Effector memory CD4-positive, alpha-beta T cell (primary cell): ENCODE measurements at regions not wholly inside any gene's neighbourhood (a gene's known extent, or its start where the extent isn't known, plus 50 kb on each side); places are given as distances from the start of the nearest gene placed in this dataset.

ENCODE experiments used
- DNase-seq, 3 donors: peaks; one replicate each; pipeline ENCODE4 v3.0.0-alpha.2; 2020
- H3K27ac ChIP-seq: 2 replicates; pipeline ENCODE4 v1.7.0; 2013; ENCODE audit warnings: mild to moderate bottlenecking, low read length, moderate library complexity; ENCODE audit not compliant: insufficient read depth, poor library complexity, severe bottlenecking
- H3K27me3 ChIP-seq: replicated peaks from 2 replicates; pipeline ENCODE4 v1.7.0; 2013; ENCODE audit warnings: mild to moderate bottlenecking, low read length; ENCODE audit not compliant: insufficient read depth, control insufficient read depth, poor library complexity, severe bottlenecking
- H3K36me3 ChIP-seq: 2 replicates; pipeline ENCODE4 v1.7.0; 2013; ENCODE audit warnings: mild to moderate bottlenecking, low read length, moderate library complexity; ENCODE audit not compliant: control insufficient read depth, insufficient read depth
- H3K4me1 ChIP-seq: 2 replicates; pipeline ENCODE4 v1.7.0; 2013; ENCODE audit warnings: low read length, mild to moderate bottlenecking; ENCODE audit not compliant: control insufficient read depth, insufficient read depth, poor library complexity, severe bottlenecking
- H3K4me3 ChIP-seq: 2 replicates; pipeline ENCODE4 v1.7.0; 2013; ENCODE audit warnings: low read length, low read depth, mild to moderate bottlenecking; ENCODE audit not compliant: insufficient read depth, poor library complexity, severe bottlenecking
- H3K9me3 ChIP-seq: 2 replicates; pipeline ENCODE4 v1.7.0; 2013; ENCODE audit warnings: mild to moderate bottlenecking, low read length, moderate library complexity; ENCODE audit not compliant: control insufficient read depth

DNA sequence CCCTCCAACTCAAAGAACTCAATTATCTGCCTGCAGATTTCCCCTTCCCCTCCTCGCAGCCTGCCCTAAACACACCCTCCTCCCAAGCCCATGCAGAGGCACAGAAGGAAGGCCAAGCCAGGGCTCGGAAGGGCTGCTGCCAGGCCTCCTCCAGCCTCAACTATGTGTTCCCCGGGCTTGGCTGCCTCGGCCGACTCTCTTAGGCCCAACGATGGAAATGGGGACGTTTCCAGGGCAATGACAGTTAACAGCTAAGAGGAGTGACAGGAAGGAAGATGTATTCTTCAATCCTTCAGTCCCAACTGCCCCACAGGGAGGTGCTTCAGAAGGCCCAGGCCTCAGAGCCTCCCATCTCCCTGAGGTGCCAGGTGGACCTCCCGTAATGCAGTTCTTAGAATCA lies 104.0 kb upstream of the AKIP1 start:
- Histone ChIP-seq H3K9me3 (no peaks in the 10 kb centered on the region), H3K36me3 (no peaks in the 10 kb centered on the region), H3K27me3 (no peaks in the 10 kb centered on the region), H3K4me3 (no peak overlapping the region), H3K4me1 (no peaks in the 10 kb centered on the region), H3K27ac (no peak overlapping the region)
- DNase-seq = no peak

DNA sequence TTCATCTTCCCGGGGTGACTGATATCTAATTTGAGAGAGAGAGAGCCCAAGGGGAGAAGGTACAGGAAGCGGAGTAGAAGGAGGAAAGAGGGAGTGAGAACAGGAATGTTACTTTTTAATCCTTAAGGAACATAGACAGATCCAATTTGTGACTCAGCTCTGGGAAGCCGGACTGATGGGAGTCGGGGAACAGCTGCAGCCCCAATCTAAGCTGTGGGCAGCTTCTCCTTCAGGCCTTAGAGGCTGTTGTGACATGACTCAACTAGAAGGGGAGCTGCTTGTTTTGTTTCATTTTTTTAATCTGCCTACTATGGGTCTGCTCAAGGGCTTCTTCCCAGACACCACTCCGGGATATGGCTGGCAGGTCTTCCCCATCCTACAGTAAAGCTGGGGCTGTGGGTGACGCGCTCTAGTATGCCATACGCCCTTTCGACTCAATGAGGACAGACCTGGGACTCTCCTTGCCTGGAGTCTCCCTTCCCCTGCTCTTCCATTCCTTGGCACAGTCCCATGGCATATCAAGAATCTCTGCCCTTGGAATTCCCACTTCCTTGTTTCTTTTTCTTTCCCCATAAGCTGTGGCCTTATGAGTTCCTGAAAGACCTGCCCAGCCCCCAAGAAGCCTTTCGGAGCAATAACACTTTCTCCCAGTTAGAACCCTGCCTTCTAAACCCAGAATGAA lies 103.3 kb upstream of the AKIP1 start:
- DNase-seq = no peak
- Histone ChIP-seq H3K27ac (no peak overlapping the region), H3K9me3 (no peaks in the 10 kb centered on the region), H3K36me3 (no peaks in the 10 kb centered on the region), H3K27me3 (no peaks in the 10 kb centered on the region), H3K4me1 (no peaks in the 10 kb centered on the region), H3K4me3 (no peak overlapping the region)

DNA sequence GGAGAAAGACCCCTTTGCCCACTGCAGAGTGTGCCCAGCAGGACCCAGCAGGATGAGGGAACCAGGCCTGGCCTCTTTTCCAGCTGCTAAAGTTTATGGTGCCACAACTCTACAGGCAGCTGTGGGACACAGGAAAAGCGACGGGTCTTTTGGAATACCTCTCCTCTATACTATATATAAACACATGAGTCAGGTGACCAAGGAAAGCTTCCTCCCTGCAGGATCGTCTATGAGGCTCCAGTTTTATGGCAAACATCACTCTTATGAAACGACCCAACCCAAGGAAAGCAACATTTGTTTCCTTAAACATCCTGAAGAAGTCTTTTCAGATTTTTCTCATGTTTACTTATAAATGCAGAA lies 102.8 kb upstream of the AKIP1 start:
- no peak for DNase-seq
- no peaks in the 10 kb centered on the region for H3K9me3 ChIP-seq
- no peak overlapping the region for H3K4me3 ChIP-seq
- H3K36me3 ChIP-seq = no peaks in the 10 kb centered on the region
- no peaks in the 10 kb centered on the region for H3K27me3 ChIP-seq
- no peak overlapping the region for H3K27ac ChIP-seq
- no peaks in the 10 kb centered on the region for H3K4me1 ChIP-seq

- H3K4me3 ChIP-seq = no peak overlapping the region
- no peaks in the 10 kb centered on the region for H3K4me1 ChIP-seq
- no peak overlapping the region for H3K27ac ChIP-seq
- H3K36me3 ChIP-seq = no peaks in the 10 kb centered on the region
- no peaks in the 10 kb centered on the region for H3K27me3 ChIP-seq
- H3K9me3 ChIP-seq = no peaks in the 10 kb centered on the region
- no peak for DNase-seq
Observed at GRCh38 chr11:8809241-8809938, 101.6 kb upstream of the AKIP1 start.

GRCh38 chr11:8809939-8810539 lies 101.0 kb upstream of the AKIP1 start:
- Histone ChIP-seq H3K27ac (no peak overlapping the region), H3K36me3 (no peaks in the 10 kb centered on the region), H3K9me3 (no peaks in the 10 kb centered on the region), H3K4me3 (no peak overlapping the region), H3K4me1 (no peaks in the 10 kb centered on the region), H3K27me3 (no peaks in the 10 kb centered on the region)
- no peak for DNase-seq

DNA sequence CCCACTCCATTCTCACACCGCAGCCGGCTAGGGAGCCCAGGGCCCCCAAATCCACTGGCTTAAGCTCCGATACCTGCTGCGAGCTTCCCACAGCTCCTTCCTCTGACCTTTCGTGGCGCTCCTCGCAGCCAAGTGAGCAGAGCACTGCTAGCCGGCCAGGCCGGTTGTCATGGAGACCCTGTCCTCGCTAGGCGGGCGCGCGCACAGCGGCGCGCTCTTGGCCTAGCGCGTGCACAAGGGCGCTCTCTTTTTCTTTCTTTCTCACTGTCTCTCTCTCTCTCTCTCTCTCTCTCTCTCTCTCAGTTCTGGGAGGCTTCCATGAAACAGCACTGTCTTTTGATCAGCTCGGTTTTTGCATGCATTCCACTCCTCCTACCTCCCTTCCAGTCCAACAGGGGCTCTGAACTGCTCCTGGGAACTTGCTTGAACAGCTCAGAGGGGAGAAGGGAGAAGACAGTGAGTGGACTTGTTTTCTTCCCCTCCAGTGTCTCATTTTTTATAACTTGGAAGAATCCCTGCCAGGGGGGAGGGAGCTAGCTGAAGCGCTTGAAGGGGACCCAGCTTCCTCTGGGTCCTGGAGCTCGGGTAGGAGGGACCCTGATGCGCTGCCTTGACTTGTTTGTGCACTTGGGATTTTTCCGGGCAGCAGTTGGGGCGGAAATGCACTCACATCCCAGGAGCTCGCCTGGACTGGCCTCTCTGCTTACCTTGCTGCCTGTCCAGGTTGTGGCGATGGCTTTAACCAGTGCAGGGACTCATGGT lies 100.3 kb upstream of the AKIP1 start:
- Histone ChIP-seq H3K4me3 (no peak overlapping the region), H3K27ac (no peak overlapping the region), H3K36me3 (no peaks in the 10 kb centered on the region), H3K9me3 (no peaks in the 10 kb centered on the region), H3K27me3 (no peaks in the 10 kb centered on the region), H3K4me1 (no peaks in the 10 kb centered on the region)
- no peak for DNase-seq

DNA sequence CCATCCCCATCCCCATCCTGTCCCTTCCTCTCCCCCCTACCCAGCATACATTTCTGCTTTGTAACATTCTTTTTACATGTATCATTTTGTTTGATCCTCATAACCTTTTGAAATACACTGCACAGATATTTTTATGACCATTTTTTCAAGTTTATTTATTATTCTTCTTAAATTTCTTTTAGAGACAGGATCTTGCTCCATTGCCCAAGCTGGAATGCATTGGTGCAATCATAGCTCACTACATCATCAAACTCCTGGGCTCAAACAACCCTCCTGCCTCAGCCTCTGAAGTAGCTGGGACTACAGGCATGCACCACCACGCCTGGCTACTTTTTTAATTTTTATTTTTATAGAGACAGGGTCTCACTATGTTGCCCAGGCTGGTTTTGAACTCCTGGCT lies 99.4 kb upstream of the AKIP1 start:
- H3K36me3 ChIP-seq = no peaks in the 10 kb centered on the region
- H3K27ac ChIP-seq = no peak overlapping the region
- DNase-seq = no peak
- no peaks in the 10 kb centered on the region for H3K4me1 ChIP-seq
- H3K27me3 ChIP-seq = no peaks in the 10 kb centered on the region
- no peak overlapping the region for H3K4me3 ChIP-seq
- no peaks in the 10 kb centered on the region for H3K9me3 ChIP-seq

GRCh38 chr11:8812438-8812837 lies 98.6 kb upstream of the AKIP1 start:
- Histone ChIP-seq H3K9me3 (no peaks in the 10 kb centered on the region), H3K27ac (no peak overlapping the region), H3K36me3 (no peaks in the 10 kb centered on the region), H3K4me1 (no peaks in the 10 kb centered on the region), H3K27me3 (no peaks in the 10 kb centered on the region), H3K4me3 (no peak overlapping the region)
- no peak for DNase-seq

- Histone ChIP-seq H3K27ac (no peak overlapping the region), H3K4me3 (no peak overlapping the region), H3K9me3 (no peaks in the 10 kb centered on the region), H3K27me3 (no peaks in the 10 kb centered on the region), H3K36me3 (no peaks in the 10 kb centered on the region), H3K4me1 (no peaks in the 10 kb centered on the region)
- peak in 1 of 3 donors; percentile 3 for DNase-seq
Observed at GRCh38 chr11:8813658-8814057, 97.3 kb upstream of the AKIP1 start.
